ENCODE measurements at regions not wholly inside any gene's neighbourhood (a gene's known extent, or its start where the extent isn't known, plus 50 kb on each side); places are given as distances from the start of the nearest gene placed in this dataset.
"Not testable (repeated sequence)": the region's sequence is repeated elsewhere in the genome, so short reads cannot be mapped to it uniquely, and the experiment has no call there.

- H3K36me3 ChIP-seq (ENCODE audit: insufficient read depth), result no peaks in the 10 kb centered on the region
- H3K27ac ChIP-seq (ENCODE audit: low read depth), result no peak overlapping the region
- H3K4me3 ChIP-seq (ENCODE audit: low read depth, low read length), result no peak overlapping the region
- H3K4me1 ChIP-seq (ENCODE audit: insufficient read depth), result no peaks in the 10 kb centered on the region
- DNase-seq (ENCODE audit: extremely low spot score), result no peak
- 66% methylated on average over 5 of the region's 5 CpGs for WGBS
Observed at GRCh38 chr6:14885498-14885897, 360.4 kb upstream of the JARID2 start.

DNA sequence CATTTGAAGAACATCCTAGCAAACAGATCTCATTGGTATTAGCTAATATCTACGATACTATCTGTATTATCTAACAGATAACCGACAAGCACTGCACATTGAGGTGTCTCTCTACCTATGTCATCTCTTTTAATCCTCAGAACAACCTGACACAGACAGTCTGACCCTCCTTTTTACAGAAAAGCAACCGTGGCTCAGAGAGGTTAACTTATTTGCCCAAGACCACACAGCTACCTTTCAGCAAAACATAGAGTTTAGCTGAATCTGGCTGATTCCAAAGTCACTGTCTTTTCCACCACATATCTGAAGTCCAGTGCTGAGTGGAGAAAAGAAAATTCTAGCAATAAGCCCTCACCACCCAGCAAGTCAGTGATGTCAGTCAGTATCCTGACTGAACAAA lies 358.7 kb upstream of the JARID2 start:
- no peaks in the 10 kb centered on the region for H3K36me3 ChIP-seq (ENCODE audit: insufficient read depth)
- WGBS, result 95% methylated on average over 3 of the region's 3 CpGs
- H3K4me1 ChIP-seq (ENCODE audit: insufficient read depth), result no peaks in the 10 kb centered on the region
- H3K4me3 ChIP-seq (ENCODE audit: low read depth, low read length), result no peak overlapping the region
- DNase-seq (ENCODE audit: extremely low spot score), result no peak
- H3K27ac ChIP-seq (ENCODE audit: low read depth), result no peak overlapping the region

DNA sequence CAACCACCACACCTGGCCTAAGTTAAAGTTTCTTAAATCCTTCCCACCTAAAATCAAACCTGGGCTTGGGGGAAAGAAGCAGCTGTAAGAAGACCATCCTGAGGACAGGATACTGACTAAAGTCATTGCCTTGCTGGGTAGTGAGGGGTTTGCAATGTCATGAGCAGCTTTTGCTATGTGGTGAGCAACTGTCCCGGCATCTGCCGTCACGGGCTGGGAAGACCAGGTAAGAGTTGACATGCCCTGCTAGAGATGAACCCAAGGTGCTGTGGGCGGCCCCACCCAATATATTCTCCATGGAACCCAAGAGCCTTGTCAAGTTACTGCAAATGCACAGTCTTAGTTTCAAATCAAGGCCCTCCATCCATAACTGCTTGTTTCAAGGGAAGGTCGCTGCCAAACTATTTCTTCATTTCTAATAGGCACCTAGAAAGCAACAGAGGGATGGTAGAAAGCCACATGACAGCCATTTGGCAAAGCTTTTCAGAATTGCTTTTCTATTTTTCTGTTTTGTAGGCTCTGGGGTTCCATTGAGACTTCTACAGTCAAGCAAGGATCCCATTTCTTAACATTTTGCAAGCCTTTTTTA lies 357.8 kb upstream of the JARID2 start:
- WGBS, result 96% methylated on average over 5 of the region's 5 CpGs
- Histone ChIP-seq H3K36me3 (ENCODE audit: insufficient read depth) (no peaks in the 10 kb centered on the region), H3K4me1 (ENCODE audit: insufficient read depth) (no peaks in the 10 kb centered on the region), H3K27ac (ENCODE audit: low read depth) (no peak overlapping the region), H3K4me3 (ENCODE audit: low read depth, low read length) (no peak overlapping the region)
- DNase-seq (ENCODE audit: extremely low spot score), result no peak

DNA sequence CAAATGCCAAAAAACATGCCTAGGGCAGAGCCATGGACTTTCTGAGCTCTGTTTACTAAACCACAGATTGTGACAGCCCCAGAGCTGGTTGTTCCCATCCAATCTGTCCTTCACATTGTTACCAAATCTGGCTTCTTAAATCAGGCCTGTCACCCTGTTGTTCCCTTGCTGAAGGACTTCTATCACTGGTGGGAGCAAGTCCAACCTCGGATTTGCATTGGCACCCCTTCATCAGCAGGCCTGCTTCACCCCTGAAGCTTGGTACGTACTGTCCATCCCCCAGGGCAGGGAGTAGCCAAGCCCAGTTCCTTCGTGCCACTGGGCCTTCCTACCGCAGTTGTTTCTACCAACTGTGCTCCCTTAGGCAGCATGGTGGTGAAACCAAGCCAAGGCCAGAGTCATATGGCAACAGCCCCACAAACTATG lies 357.3 kb upstream of the JARID2 start:
- no peak for DNase-seq (ENCODE audit: extremely low spot score)
- Histone ChIP-seq H3K4me3 (ENCODE audit: low read depth, low read length) (no peak overlapping the region), H3K36me3 (ENCODE audit: insufficient read depth) (no peaks in the 10 kb centered on the region), H3K4me1 (ENCODE audit: insufficient read depth) (no peaks in the 10 kb centered on the region), H3K27ac (ENCODE audit: low read depth) (no peak overlapping the region)
- WGBS, result 94% methylated on average over 4 of the region's 4 CpGs

DNA sequence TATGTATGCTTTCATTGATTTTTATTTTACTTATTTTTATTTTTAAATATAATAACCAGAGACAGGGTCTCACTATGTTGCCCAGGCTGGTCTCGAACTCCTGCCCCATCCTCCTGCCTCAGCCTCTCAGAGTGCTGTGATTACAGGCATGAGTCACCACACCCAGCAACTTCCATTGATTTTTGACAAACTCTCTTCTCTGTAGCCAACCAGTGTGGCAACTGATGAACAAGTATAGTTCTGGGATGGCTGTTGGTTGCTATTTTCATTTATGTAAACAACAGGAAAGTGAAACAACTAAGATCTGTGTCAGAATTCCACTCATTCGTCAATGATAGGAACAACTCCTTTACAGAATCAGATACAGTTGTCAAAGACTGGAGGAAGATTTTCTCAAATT lies 356.7 kb upstream of the JARID2 start:
- Histone ChIP-seq H3K4me3 (ENCODE audit: low read depth, low read length) (no peak overlapping the region), H3K4me1 (ENCODE audit: insufficient read depth) (no peaks in the 10 kb centered on the region), H3K27ac (ENCODE audit: low read depth) (no peak overlapping the region), H3K36me3 (ENCODE audit: insufficient read depth) (no peaks in the 10 kb centered on the region)
- no peak for DNase-seq (ENCODE audit: extremely low spot score)
- 57% methylated on average over 2 of the region's 2 CpGs for WGBS

DNA sequence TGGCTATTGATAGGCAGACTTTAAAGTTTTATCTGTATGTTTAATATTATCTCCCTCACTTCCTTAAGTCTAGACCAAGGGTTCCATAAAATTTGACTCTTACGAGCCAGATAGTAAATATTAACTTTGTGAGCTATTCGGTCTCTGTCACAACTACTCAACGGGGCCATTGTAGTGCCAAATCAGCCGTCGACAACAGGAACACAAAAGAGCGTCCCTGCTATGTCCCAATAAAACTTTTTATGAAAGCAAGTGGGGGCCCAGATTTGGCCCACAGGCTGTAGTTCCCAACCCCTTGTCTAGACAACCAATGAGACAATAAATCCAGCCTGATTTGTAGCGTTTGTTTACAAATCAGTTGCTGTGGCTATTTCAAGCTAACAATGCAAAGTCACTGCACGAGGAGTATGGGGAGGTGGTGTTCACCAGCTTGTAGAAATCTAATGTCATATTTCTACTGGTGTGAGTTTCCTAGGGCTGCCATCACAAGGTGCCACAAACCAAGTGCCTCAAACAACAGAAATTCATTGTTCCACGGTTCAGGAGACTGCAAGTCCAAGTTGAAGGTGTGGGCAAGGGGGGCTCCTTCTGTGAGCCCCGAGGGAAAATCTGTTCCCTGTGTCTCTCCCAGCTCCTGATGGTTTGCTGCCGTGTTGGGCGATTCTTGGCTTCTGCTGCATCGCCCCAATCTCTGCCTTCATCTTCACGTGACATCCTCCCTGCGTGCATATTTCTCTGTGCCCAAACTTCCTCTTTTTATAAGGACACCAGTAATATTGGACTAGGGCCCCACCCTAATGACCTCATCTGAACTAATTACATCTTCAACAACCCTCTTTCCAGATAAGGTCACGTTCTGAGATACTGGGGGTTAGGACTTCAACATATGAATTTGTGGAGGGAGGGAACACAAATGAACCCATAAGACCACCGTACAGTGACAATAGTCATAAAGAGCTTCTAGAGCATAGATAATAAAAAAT lies 356.0 kb upstream of the JARID2 start:
- 63% methylated on average over 17 of the region's 17 CpGs for WGBS
- Histone ChIP-seq H3K36me3 (ENCODE audit: insufficient read depth) (no peaks in the 10 kb centered on the region), H3K4me3 (ENCODE audit: low read depth, low read length) (no peak overlapping the region), H3K4me1 (ENCODE audit: insufficient read depth) (no peaks in the 10 kb centered on the region), H3K27ac (ENCODE audit: low read depth) (no peak overlapping the region)
- peak; percentile 74 for DNase-seq (ENCODE audit: extremely low spot score)

DNA sequence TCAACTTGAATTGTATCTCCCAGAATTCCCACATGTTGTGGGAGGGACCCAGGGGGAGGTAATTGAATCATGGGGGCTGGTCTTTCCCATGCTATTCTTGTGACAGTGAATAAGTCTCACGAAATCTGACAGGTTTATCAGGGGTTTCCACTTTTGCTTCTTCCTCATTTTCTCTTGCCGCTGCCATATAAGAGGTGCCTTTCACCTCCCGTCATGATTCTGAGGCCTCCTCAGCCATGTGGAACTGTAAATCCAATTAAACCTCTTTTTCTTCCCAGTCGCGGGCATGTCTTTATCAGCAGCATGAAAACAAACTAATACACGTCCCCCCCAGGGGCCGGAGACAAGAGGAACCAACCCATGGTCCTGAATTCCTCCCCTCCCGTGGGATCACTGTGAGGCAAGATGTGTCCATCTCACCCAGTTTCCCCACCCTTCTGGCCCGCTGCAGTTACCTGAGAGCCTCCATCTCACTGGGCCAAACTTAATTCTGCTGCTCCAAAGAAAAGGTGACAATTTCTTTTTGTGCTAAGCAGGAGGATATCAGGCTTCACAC lies 354.0 kb upstream of the JARID2 start:
- H3K4me3 ChIP-seq (ENCODE audit: low read depth, low read length); H3K36me3 ChIP-seq (ENCODE audit: insufficient read depth); H3K27ac ChIP-seq (ENCODE audit: low read depth); H3K4me1 ChIP-seq (ENCODE audit: insufficient read depth); DNase-seq (ENCODE audit: extremely low spot score): not testable (repeated sequence)
- 81% methylated on average over 9 of the region's 9 CpGs for WGBS

GRCh38 chr6:14894105-14894504 lies 351.8 kb upstream of the JARID2 start:
- DNase-seq (ENCODE audit: extremely low spot score), result no peak
- Histone ChIP-seq H3K4me1 (ENCODE audit: insufficient read depth) (no peaks in the 10 kb centered on the region), H3K4me3 (ENCODE audit: low read depth, low read length) (no peak overlapping the region), H3K27ac (ENCODE audit: low read depth) (no peak overlapping the region), H3K36me3 (ENCODE audit: insufficient read depth) (no peaks in the 10 kb centered on the region)
- WGBS, result 94% methylated on average over 2 of the region's 2 CpGs

DNA sequence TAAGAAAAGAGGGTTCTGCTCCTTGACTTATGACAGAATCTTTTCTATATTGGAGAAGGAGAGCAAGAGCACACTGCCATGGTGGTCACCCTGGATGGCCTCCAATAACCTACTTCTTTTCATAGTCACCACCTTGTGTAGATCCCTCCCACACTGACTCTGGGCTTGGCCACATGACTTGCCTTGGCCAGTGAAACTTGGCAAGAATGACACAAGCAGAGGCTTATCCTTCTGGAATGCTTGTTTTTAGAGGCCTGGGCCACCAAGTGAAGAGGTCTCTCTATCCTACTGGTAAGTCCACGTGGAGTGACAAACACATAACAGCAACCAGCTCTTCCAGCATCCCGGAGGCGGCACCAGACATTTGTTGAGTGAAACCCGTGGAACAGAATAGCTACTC lies 349.4 kb upstream of the JARID2 start:
- H3K4me1 ChIP-seq (ENCODE audit: insufficient read depth), result no peaks in the 10 kb centered on the region
- DNase-seq (ENCODE audit: extremely low spot score), result no peak
- H3K4me3 ChIP-seq (ENCODE audit: low read depth, low read length), result no peak overlapping the region
- WGBS, result 65% methylated on average over 4 of the region's 4 CpGs
- no peaks in the 10 kb centered on the region for H3K36me3 ChIP-seq (ENCODE audit: insufficient read depth)
- no peak overlapping the region for H3K27ac ChIP-seq (ENCODE audit: low read depth)

GRCh38 chr6:14897831-14898230 lies 348.0 kb upstream of the JARID2 start:
- no peaks in the 10 kb centered on the region for H3K36me3 ChIP-seq (ENCODE audit: insufficient read depth)
- no peak overlapping the region for H3K4me3 ChIP-seq (ENCODE audit: low read depth, low read length)
- 81% methylated on average over 5 of the region's 5 CpGs for WGBS
- no peaks in the 10 kb centered on the region for H3K4me1 ChIP-seq (ENCODE audit: insufficient read depth)
- DNase-seq (ENCODE audit: extremely low spot score), result no peak
- H3K27ac ChIP-seq (ENCODE audit: low read depth), result no peak overlapping the region

- H3K36me3 ChIP-seq (ENCODE audit: insufficient read depth); H3K27ac ChIP-seq (ENCODE audit: low read depth); DNase-seq (ENCODE audit: extremely low spot score); H3K4me3 ChIP-seq (ENCODE audit: low read depth, low read length); H3K4me1 ChIP-seq (ENCODE audit: insufficient read depth): not testable (repeated sequence)
- WGBS, result 59% methylated on average over 4 of the region's 4 CpGs
Observed at GRCh38 chr6:14899441-14899840, 346.4 kb upstream of the JARID2 start.

DNA sequence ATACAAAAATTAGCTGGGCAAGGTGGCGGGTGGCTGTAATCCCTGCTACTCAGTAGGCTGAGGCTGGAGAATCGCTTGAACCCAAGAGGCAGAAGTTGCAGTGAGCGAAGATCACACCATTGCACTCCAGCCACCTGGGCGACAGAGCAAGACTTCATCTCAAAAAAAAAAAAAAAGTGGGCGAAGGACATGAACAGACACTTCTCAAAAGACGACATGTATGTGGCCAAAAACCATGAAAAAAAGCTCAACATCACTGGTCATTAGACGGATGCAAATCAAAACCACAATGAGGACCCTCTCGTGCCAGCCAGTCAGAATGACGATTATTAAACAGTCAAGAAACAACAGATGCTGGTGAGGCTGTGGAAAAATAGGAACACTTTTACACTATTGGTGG lies 344.9 kb upstream of the JARID2 start:
- WGBS, result 98% methylated on average over 9 of the region's 9 CpGs
- DNase-seq (ENCODE audit: extremely low spot score), result no peak
- Histone ChIP-seq H3K27ac (ENCODE audit: low read depth) (no peak overlapping the region), H3K36me3 (ENCODE audit: insufficient read depth) (no peaks in the 10 kb centered on the region), H3K4me3 (ENCODE audit: low read depth, low read length) (no peak overlapping the region), H3K4me1 (ENCODE audit: insufficient read depth) (no peaks in the 10 kb centered on the region)

DNA sequence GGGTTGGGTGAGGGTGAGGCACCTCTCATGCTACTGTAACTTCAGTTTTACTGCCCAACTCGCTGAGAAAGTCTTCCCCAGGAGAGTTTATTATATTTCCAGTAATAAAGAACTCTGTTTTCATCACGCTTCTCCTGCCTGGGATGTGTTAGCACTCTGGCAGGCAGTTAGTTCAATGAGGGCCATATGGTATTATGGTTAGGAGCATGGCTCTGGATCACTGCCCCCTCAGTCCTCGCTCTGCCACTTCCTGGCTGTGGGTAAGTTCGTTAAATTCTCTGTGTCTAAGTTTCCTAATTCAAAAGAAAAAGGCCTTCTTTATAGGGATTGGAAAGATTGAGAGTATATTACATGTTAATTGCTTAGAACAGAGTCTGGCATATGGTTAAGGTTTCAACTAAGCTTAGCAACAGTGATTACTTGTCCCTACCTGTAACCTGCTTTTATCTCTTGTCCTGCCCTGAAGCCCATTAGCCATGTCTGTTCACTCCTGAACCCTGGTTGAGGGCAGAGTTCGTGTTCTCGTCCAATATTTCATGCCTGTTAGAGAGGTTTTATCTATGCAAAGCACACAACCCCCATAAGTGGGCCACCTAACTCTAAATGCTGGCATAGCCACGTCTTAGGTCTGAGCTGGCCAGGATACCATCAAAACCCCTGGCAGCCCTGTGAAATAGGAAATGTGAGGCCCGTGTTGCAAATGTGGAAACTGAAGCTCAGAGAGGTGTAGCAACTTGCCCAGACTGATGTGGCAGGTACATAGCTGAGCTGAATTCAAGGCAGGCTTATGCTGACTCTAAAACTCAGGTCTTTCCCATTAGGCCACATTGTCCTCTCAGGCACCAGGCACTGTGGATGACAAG lies 342.5 kb upstream of the JARID2 start:
- H3K4me1 ChIP-seq (ENCODE audit: insufficient read depth), result no peaks in the 10 kb centered on the region
- no peak overlapping the region for H3K27ac ChIP-seq (ENCODE audit: low read depth)
- 84% methylated on average over 8 of the region's 8 CpGs for WGBS
- no peak for DNase-seq (ENCODE audit: extremely low spot score)
- H3K36me3 ChIP-seq (ENCODE audit: insufficient read depth), result no peaks in the 10 kb centered on the region
- H3K4me3 ChIP-seq (ENCODE audit: low read depth, low read length), result no peak overlapping the region

Measured in urinary bladder (tissue), 3 donors.